Neural cell (in vitro differentiated cells): ENCODE measurements at regions not wholly inside any gene's neighbourhood (a gene's known extent, or its start where the extent isn't known, plus 50 kb on each side); places are given as distances from the start of the nearest gene placed in this dataset.

Experiments
- H2AFZ ChIP-seq: fragments of 200-600, 300-800 bp; sonication (generic), shearing (Covaris generic); 2 replicates; pipeline ENCODE4 v1.6.0; 2014; ENCODE audit warnings: low read depth, mild to moderate bottlenecking, antibody characterized with exemption, low read length, moderate library complexity
- H3F3A ChIP-seq: fragments of 200-600 bp; shearing (Covaris generic); 2 replicates; pipeline ENCODE4 v1.6.1; 2016; ENCODE audit warnings: mild to moderate bottlenecking, moderate library complexity, mixed read lengths, antibody characterized with exemption, low read length; ENCODE audit not compliant: insufficient read depth, poor library complexity, severe bottlenecking
- H3K27ac ChIP-seq: fragments of 200-600, 300-800 bp; sonication (generic), shearing (Covaris generic); 2 replicates; pipeline ENCODE4 v1.5.1; 2014; ENCODE audit warnings: mild to moderate bottlenecking, low read length, moderate library complexity
- H3K27me3 ChIP-seq: fragments of 300-800, 200-600 bp; sonication (generic), shearing (Covaris generic); 2 replicates; pipeline ENCODE4 v1.6.0; 2014; ENCODE audit warnings: mild to moderate bottlenecking, low read depth, low read length, moderate library complexity; ENCODE audit not compliant: insufficient read depth
- H3K36me3 ChIP-seq: fragments of 300-800, 200-600 bp; sonication (generic), shearing (Covaris generic); 2 replicates; pipeline ENCODE4 v1.5.1; 2014; ENCODE audit warnings: mild to moderate bottlenecking, antibody characterized with exemption, low read length, moderate library complexity; ENCODE audit not compliant: insufficient read depth
- H3K4me2 ChIP-seq: fragments of 300-800, 200-600 bp; sonication (generic), shearing (Covaris generic); 2 replicates; pipeline ENCODE4 v1.6.0; 2014; ENCODE audit warnings: mild to moderate bottlenecking, low read length
- H3K4me3 ChIP-seq: fragments of 300-800, 200-600 bp; sonication (generic), shearing (Covaris generic); 2 replicates; pipeline ENCODE4 v1.5.1; 2014; ENCODE audit warnings: mild to moderate bottlenecking, low read length, moderate library complexity
- H3K79me2 ChIP-seq: fragments of 200-600 bp; shearing (Covaris generic); replicated peaks from 2 replicates; pipeline ENCODE4 v1.6.0; 2014; ENCODE audit warnings: mild to moderate bottlenecking, low read length, moderate library complexity; ENCODE audit not compliant: insufficient read depth
- H3K9ac ChIP-seq: fragments of 300-800, 200-600 bp; sonication (generic), shearing (Covaris generic); 2 replicates; pipeline ENCODE4 v1.6.1; 2016; ENCODE audit warnings: mild to moderate bottlenecking, low read length, mixed read lengths
- H3K9me2 ChIP-seq: fragments of 200-600 bp; shearing (Covaris generic); 2 replicates; pipeline ENCODE4 v1.6.1; 2016; ENCODE audit warnings: mild to moderate bottlenecking, low read length, mixed read lengths; ENCODE audit not compliant: insufficient read depth
- H3K9me3 ChIP-seq: fragments of 200-600, 300-800 bp; sonication (generic), shearing (Covaris generic); 2 replicates; pipeline ENCODE4 v1.6.1; 2016; ENCODE audit warnings: mild to moderate bottlenecking, mixed run types, low read length, moderate library complexity, mixed read lengths
- H4K20me1 ChIP-seq: fragments of 200-600 bp; shearing (Covaris generic); 2 replicates; pipeline ENCODE4 v1.6.1; 2016; ENCODE audit warnings: mild to moderate bottlenecking, mixed run types; ENCODE audit not compliant: insufficient read depth
- EP300 ChIP-seq: fragments of 450-650 bp; conservative IDR thresholded peaks from 2 replicates; pipeline ENCODE4 v1.6.1; 2014; ENCODE audit warnings: antibody characterized with exemption, mild to moderate bottlenecking, moderate library complexity; ENCODE audit not compliant: poor library complexity, severe bottlenecking
- EZH2 ChIP-seq: fragments of 200-600, 300-800 bp; shearing (Covaris generic), sonication (generic); IDR thresholded peaks from 2 replicates; pipeline ENCODE4 v1.6.1; 2014; ENCODE audit warnings: antibody characterized with exemption, low read length, borderline replicate concordance, mild to moderate bottlenecking; ENCODE audit not compliant: insufficient read depth, poor library complexity, severe bottlenecking
- MXI1 ChIP-seq: fragments of 450-650 bp; conservative IDR thresholded peaks from 2 replicates; pipeline ENCODE4 v1.6.1; 2014; ENCODE audit warnings: antibody characterized with exemption, mild to moderate bottlenecking; ENCODE audit not compliant: poor library complexity, severe bottlenecking
- POLR2AphosphoS5 ChIP-seq: IDR thresholded peaks from 2 replicates; pipeline ENCODE4 v1.6.1; 2012
- RAD21 ChIP-seq: fragments of 450-650 bp; conservative IDR thresholded peaks from 2 replicates; pipeline ENCODE4 v1.6.1; 2014; ENCODE audit warnings: antibody characterized with exemption, mild to moderate bottlenecking, moderate library complexity
- SMC3 ChIP-seq: fragments of 450-650 bp; conservative IDR thresholded peaks from 2 replicates; pipeline ENCODE4 v1.6.1; 2014; ENCODE audit warnings: antibody characterized with exemption, mild to moderate bottlenecking, moderate library complexity; ENCODE audit not compliant: poor library complexity
- TAF1 ChIP-seq: IDR thresholded peaks from 2 replicates; pipeline ENCODE4 v1.6.1; 2012; ENCODE audit warnings: low read depth
- TF ChIP-seq, protein P1 (sequence below): IDR thresholded peaks from 2 replicates; pipeline ENCODE4 v1.6.1; 2012; ENCODE audit warnings: borderline replicate concordance
- TF ChIP-seq, protein P2 (sequence below): fragments of 450-650 bp; IDR thresholded peaks from 2 replicates; pipeline ENCODE4 v1.5.1; 2014; ENCODE audit warnings: antibody characterized with exemption, mild to moderate bottlenecking, moderate library complexity; ENCODE audit not compliant: poor library complexity, severe bottlenecking

DNA sequence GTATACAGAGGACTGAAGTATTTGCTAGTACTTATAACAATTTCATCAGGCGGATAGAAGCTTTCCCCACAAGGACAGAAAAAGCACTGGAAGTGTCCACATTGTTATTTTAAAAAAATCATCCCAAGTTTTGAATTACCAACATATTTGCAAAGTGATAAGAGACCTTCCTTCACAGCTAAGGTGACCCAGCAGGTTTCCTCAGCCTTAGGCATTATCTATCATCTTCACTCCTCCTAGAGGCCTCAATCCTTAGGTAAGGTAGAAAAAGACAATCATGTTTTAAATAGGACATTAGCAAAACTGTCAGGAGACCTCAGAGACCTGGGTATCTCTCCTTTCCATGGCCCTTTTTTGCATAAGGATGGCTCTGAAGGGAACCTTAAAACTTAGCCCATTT lies 72.5 kb upstream of the CHD6 start:
- Histone ChIP-seq H3K9me3 (no peaks in the 10 kb centered on the region), H3K27ac (no peak overlapping the region), H3K4me2 (no peak overlapping the region), H4K20me1 (no peaks in the 10 kb centered on the region), H3K27me3 (no peaks in the 10 kb centered on the region), H2AFZ (no peak overlapping the region), H3K36me3 (no peaks in the 10 kb centered on the region), H3K79me2 (no peaks in the 10 kb centered on the region), H3F3A (no peaks in the 10 kb centered on the region), H3K9ac (no peak overlapping the region), H3K9me2 (no peaks in the 10 kb centered on the region), H3K4me3 (no peak overlapping the region)
- TF ChIP-seq, protein P1, sequence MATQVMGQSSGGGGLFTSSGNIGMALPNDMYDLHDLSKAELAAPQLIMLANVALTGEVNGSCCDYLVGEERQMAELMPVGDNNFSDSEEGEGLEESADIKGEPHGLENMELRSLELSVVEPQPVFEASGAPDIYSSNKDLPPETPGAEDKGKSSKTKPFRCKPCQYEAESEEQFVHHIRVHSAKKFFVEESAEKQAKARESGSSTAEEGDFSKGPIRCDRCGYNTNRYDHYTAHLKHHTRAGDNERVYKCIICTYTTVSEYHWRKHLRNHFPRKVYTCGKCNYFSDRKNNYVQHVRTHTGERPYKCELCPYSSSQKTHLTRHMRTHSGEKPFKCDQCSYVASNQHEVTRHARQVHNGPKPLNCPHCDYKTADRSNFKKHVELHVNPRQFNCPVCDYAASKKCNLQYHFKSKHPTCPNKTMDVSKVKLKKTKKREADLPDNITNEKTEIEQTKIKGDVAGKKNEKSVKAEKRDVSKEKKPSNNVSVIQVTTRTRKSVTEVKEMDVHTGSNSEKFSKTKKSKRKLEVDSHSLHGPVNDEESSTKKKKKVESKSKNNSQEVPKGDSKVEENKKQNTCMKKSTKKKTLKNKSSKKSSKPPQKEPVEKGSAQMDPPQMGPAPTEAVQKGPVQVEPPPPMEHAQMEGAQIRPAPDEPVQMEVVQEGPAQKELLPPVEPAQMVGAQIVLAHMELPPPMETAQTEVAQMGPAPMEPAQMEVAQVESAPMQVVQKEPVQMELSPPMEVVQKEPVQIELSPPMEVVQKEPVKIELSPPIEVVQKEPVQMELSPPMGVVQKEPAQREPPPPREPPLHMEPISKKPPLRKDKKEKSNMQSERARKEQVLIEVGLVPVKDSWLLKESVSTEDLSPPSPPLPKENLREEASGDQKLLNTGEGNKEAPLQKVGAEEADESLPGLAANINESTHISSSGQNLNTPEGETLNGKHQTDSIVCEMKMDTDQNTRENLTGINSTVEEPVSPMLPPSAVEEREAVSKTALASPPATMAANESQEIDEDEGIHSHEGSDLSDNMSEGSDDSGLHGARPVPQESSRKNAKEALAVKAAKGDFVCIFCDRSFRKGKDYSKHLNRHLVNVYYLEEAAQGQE: no peak
- TF ChIP-seq MXI1 (no peak), RAD21 (no peak), SMC3 (no peak), EP300 (no peak), POLR2AphosphoS5 (no peak), EZH2 (no peak), TAF1 (no peak)
- TF ChIP-seq, protein P2, sequence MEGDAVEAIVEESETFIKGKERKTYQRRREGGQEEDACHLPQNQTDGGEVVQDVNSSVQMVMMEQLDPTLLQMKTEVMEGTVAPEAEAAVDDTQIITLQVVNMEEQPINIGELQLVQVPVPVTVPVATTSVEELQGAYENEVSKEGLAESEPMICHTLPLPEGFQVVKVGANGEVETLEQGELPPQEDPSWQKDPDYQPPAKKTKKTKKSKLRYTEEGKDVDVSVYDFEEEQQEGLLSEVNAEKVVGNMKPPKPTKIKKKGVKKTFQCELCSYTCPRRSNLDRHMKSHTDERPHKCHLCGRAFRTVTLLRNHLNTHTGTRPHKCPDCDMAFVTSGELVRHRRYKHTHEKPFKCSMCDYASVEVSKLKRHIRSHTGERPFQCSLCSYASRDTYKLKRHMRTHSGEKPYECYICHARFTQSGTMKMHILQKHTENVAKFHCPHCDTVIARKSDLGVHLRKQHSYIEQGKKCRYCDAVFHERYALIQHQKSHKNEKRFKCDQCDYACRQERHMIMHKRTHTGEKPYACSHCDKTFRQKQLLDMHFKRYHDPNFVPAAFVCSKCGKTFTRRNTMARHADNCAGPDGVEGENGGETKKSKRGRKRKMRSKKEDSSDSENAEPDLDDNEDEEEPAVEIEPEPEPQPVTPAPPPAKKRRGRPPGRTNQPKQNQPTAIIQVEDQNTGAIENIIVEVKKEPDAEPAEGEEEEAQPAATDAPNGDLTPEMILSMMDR: no peak

DNA sequence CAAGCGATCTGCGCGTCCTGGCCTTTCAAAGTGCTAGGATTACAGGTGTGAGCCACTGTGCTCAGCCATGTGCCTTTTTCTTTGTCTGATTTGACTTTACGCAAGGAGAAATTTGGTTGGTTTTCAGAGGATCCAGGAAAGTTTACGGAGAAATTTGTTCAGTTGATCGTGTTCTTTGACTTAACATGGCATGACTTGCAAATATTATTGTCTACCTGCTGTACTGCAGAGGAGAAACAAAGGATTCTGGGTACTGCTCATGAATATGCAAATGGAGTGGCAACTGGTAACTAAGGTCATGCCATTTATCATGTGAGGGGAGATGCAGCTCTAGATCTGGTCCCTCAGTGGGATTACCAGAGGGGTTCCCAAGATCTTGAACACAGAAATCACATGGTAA lies 68.8 kb upstream of the CHD6 start:
- Histone ChIP-seq H2AFZ (no peak overlapping the region), H3K9ac (no peak overlapping the region)

More for the DNA sequence above, 68.8 kb upstream of the CHD6 start:
- H3K4me3 ChIP-seq: no peak overlapping the region
- TF ChIP-seq TAF1: no peak
- TF ChIP-seq EZH2: no peak
- TF ChIP-seq, protein P2: no peak
- TF ChIP-seq SMC3: no peak
- no peak for TF ChIP-seq MXI1
- TF ChIP-seq EP300: no peak
- no peak for TF ChIP-seq RAD21
- TF ChIP-seq POLR2AphosphoS5: no peak
- TF ChIP-seq, protein P1: no peak
- H3K36me3 ChIP-seq: no peaks in the 10 kb centered on the region
- no peak overlapping the region for H3K4me2 ChIP-seq
- H4K20me1 ChIP-seq: no peaks in the 10 kb centered on the region
- H3K9me2 ChIP-seq: no peaks in the 10 kb centered on the region
- H3K9me3 ChIP-seq: no peaks in the 10 kb centered on the region
- no peaks in the 10 kb centered on the region for H3K27me3 ChIP-seq
- H3K27ac ChIP-seq: no peak overlapping the region
- no peaks in the 10 kb centered on the region for H3K79me2 ChIP-seq
- no peaks in the 10 kb centered on the region for H3F3A ChIP-seq
